ENCODE measurements at regions not wholly inside any gene's neighbourhood (a gene's known extent, or its start where the extent isn't known, plus 50 kb on each side); places are given as distances from the start of the nearest gene placed in this dataset.

DNA sequence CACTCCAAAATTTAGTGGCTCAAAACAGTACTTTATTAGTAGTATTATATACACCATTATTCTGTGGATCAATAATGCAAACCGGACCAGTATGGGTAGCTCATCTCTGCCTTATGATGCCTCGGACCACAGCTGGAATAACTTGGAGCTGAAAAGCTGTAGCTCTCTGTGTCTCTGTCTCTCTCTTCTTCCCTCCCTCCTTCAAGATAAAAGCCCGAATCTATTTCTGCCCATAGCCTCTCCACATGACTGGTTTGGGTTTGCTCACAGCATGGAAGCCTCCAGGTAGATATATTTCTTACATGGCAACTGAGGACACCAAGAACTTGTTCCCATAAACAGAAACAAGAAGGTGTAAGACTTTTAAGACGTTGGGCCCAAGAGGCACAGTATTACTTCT is 147.5 kb upstream of the TBCA start:
- 100% methylated on average over 1 of the region's 4 CpGs; no CpG with 5 or more reads in 1 of the 2 experiments for WGBS, 2 experiments (ENCODE audit: extremely low coverage in 2 of 2, insufficient read length in 1 of 2)
- Histone ChIP-seq H3K4ac (ENCODE audit: low read depth, low read length) (no peak overlapping the region), H3K14ac (replicated peaks; ENCODE audit: low read depth, low read length) (no peak overlapping the region), H2BK20ac (ENCODE audit: low read depth, low read length) (no peak overlapping the region), H4K91ac (ENCODE audit: insufficient read depth, low read depth, low read length) (no peak overlapping the region), H2BK15ac (ENCODE audit: low read depth, low read length) (no peak overlapping the region), H2BK120ac (ENCODE audit: low read depth, low read length) (no peak overlapping the region), H3K9ac (ENCODE audit: low read depth, low read length) (no peak overlapping the region), H4K20me1 (ENCODE audit: insufficient read depth, low read length) (no peaks in the 10 kb centered on the region), H4K8ac (ENCODE audit: low read depth in 2 of 2, low read length in 2 of 2) (no peak overlapping the region), H3K4me2 (ENCODE audit: low read depth, low read length) (no peak overlapping the region), H3K27ac (ENCODE audit: insufficient read depth, low read length) (no peak overlapping the region), H3K9me1 (ENCODE audit: insufficient read depth, low read length) (no peaks in the 10 kb centered on the region), H3K9me3 (ENCODE audit: control insufficient read depth, insufficient read depth, low read length) (no peaks in the 10 kb centered on the region), H4K5ac (ENCODE audit: low read depth, low read length) (no peak overlapping the region), H2AK9ac (replicated peaks; ENCODE audit: low read depth, low read length, poor library complexity) (no peak overlapping the region), H3K4me1 (ENCODE audit: control insufficient read depth, insufficient read depth, low read length) (no peaks in the 10 kb centered on the region), H2AFZ (replicated peaks; ENCODE audit: low read length, poor library complexity) (no peak overlapping the region), H3K36me3 (ENCODE audit: control insufficient read depth, insufficient read depth, low read length) (no peaks in the 10 kb centered on the region), H3K4me3 (ENCODE audit: insufficient read depth, low read depth, low read length) (no peak overlapping the region), H2BK5ac (ENCODE audit: low read depth, low read length, poor library complexity, severe bottlenecking) (no peak overlapping the region), H2AK5ac (ENCODE audit: low read depth, low read length) (no peak overlapping the region), H3K27me3 (ENCODE audit: control insufficient read depth, insufficient read depth, low read length) (peaks cover 30% of the 10 kb centered on the region), H3K18ac (ENCODE audit: low read depth, low read length) (no peak overlapping the region), H3K23ac (ENCODE audit: low read depth, low read length) (no peak overlapping the region), H3K56ac (ENCODE audit: extremely low read depth, insufficient read depth, low read length) (no peak overlapping the region), H3K79me1 (ENCODE audit: low read depth in 1 of 2, low read length in 2 of 2) (no peaks in the 10 kb centered on the region)
- ChIA-PET CTCF (no interaction called here), POLR2A (ENCODE audit: unreplicated experiment) (no interaction called here)
- DNase-seq = no peak
- BruUV-seq (replicated peaks) = no TSS peak
- no peak for TF ChIP-seq POLR2A (IDR thresholded peaks at IDR 0.05; ENCODE audit: low read depth, low read length)
- no peak for TF ChIP-seq NFE2L2 (IDR thresholded peaks at IDR 0.05; ENCODE audit: low read depth, low read length)
- TF ChIP-seq CTCF (conservative IDR thresholded peaks at IDR 0.05; ENCODE audit: low read depth, low read length) = no peak
- TF ChIP-seq RAD21 (IDR thresholded peaks at IDR 0.05; ENCODE audit: low read length) = no peak
- TF ChIP-seq SMC3 (IDR thresholded peaks at IDR 0.05; ENCODE audit: low read depth, low read length) = no peak
- TF ChIP-seq, protein P1, sequence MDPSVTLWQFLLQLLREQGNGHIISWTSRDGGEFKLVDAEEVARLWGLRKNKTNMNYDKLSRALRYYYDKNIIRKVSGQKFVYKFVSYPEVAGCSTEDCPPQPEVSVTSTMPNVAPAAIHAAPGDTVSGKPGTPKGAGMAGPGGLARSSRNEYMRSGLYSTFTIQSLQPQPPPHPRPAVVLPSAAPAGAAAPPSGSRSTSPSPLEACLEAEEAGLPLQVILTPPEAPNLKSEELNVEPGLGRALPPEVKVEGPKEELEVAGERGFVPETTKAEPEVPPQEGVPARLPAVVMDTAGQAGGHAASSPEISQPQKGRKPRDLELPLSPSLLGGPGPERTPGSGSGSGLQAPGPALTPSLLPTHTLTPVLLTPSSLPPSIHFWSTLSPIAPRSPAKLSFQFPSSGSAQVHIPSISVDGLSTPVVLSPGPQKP (IDR thresholded peaks at IDR 0.05; ENCODE audit: borderline replicate concordance, low read depth, low read length) = no peak
- TF ChIP-seq RFX5 (IDR thresholded peaks at IDR 0.05; ENCODE audit: low read depth, low read length) = no peak
- no peak for TF ChIP-seq MAFK (IDR thresholded peaks at IDR 0.05; ENCODE audit: low read depth, low read length)
- TF ChIP-seq CHD1 (IDR thresholded peaks at IDR 0.05; ENCODE audit: low read depth, low read length) = no peak
- TF ChIP-seq RCOR1 (IDR thresholded peaks at IDR 0.05; ENCODE audit: insufficient replicate concordance, low read length) = no peak
- TF ChIP-seq MXI1 (IDR thresholded peaks at IDR 0.05; ENCODE audit: borderline replicate concordance, low read depth, low read length) = no peak
- TF ChIP-seq MAZ (IDR thresholded peaks at IDR 0.05; ENCODE audit: borderline replicate concordance, low read depth, low read length) = no peak
- no peak for TF ChIP-seq CEBPB (IDR thresholded peaks at IDR 0.05; ENCODE audit: low read depth, low read length)
- no peak for TF ChIP-seq BHLHE40 (IDR thresholded peaks at IDR 0.05; ENCODE audit: low read depth, low read length)
- no peak for TF ChIP-seq USF2 (IDR thresholded peaks at IDR 0.05; ENCODE audit: low read depth, low read length)
- no peak for TF ChIP-seq FOS (IDR thresholded peaks at IDR 0.05; ENCODE audit: low read depth, low read length)
- intact Hi-C loops (cut with micrococcal nuclease) (no loop called here), dilution Hi-C loops (cut with HindIII; ENCODE audit: low sequenced_read_pairs, unreplicated experiment) (no loop called here), in situ Hi-C loops (cut with MboI; ENCODE audit: low sequenced_read_pairs) (no loop called here)
- no peak for ATAC-seq (ENCODE audit: low read depth)

All from IMR-90 (cell line).